Neural progenitor cell (in vitro differentiated cells): ENCODE measurements at regions not wholly inside any gene's neighbourhood (a gene's known extent, or its start where the extent isn't known, plus 50 kb on each side); places are given as distances from the start of the nearest gene placed in this dataset.
"Not testable (repeated sequence)": the region's sequence is repeated elsewhere in the genome, so short reads cannot be mapped to it uniquely, and the experiment has no call there.

Experiments used
- DNase-seq: peaks from one replicate; pipeline ENCODE4 v3.0.0-alpha.2; 2016; ENCODE audit warnings: low spot score
- H2AFZ ChIP-seq: fragments of 200-600 bp; sonication (generic); replicated peaks from 2 replicates; pipeline ENCODE4 v1.6.1; 2016; ENCODE audit warnings: antibody characterized with exemption
- H3F3A ChIP-seq: fragments of 200-600 bp; sonication (generic); 2 replicates; pipeline ENCODE4 v1.6.1; 2016; ENCODE audit warnings: antibody characterized with exemption, low read depth
- H3K27ac ChIP-seq: fragments of 200-600 bp; sonication (generic); 2 replicates; pipeline ENCODE4 v1.5.1; 2016; ENCODE audit warnings: mild to moderate bottlenecking
- H3K27me3 ChIP-seq: fragments of 200-600 bp; sonication (generic); 2 replicates; pipeline ENCODE4 v1.6.1; 2016; ENCODE audit warnings: mild to moderate bottlenecking, moderate library complexity
- H3K36me3 ChIP-seq: fragments of 200-600 bp; sonication (generic); 2 replicates; pipeline ENCODE4 v1.5.1; 2016
- H3K4me1 ChIP-seq: fragments of 200-600 bp; sonication (generic); 2 replicates; pipeline ENCODE4 v1.6.1; 2016; ENCODE audit warnings: mixed run types
- H3K4me2 ChIP-seq: fragments of 200-600 bp; sonication (generic); 2 replicates; pipeline ENCODE4 v1.6.1; 2016
- H3K4me3 ChIP-seq: fragments of 200-600 bp; sonication (generic); 2 replicates; pipeline ENCODE4 v1.5.1; 2016
- H3K79me2 ChIP-seq: fragments of 200-600 bp; sonication (generic); 2 replicates; pipeline ENCODE4 v1.6.1; 2016; ENCODE audit warnings: low read depth
- H3K9ac ChIP-seq: fragments of 200-600 bp; sonication (generic); 2 replicates; pipeline ENCODE4 v1.6.1; 2016
- H3K9me3 ChIP-seq: fragments of 200-600 bp; sonication (generic); 2 replicates; pipeline ENCODE4 v1.5.1; 2016; ENCODE audit warnings: low read depth
- H4K20me1 ChIP-seq: fragments of 200-600 bp; sonication (generic); 2 replicates; pipeline ENCODE4 v1.6.1; 2016; ENCODE audit warnings: low read depth
- H3K27ac Mint-ChIP-seq: 3 replicates; pipeline ENCODE4 v1.8.0; 2021; ENCODE audit warnings: mixed read lengths
- H3K27me3 Mint-ChIP-seq: 2 replicates; pipeline ENCODE4 v1.8.0; 2022; ENCODE audit warnings: low read depth, mild to moderate bottlenecking, inconsistent platforms, moderate library complexity, mixed read lengths; ENCODE audit not compliant: insufficient read depth
- H3K36me3 Mint-ChIP-seq: 3 replicates; pipeline ENCODE4 v1.8.0; 2021; ENCODE audit warnings: mixed read lengths
- H3K4me1 Mint-ChIP-seq: 3 replicates; pipeline ENCODE4 v1.8.0; 2021; ENCODE audit warnings: mixed read lengths
- H3K4me3 Mint-ChIP-seq: 3 replicates; pipeline ENCODE4 v1.8.0; 2021; ENCODE audit warnings: mild to moderate bottlenecking, moderate library complexity, mixed read lengths
- H3K9me3 Mint-ChIP-seq: 3 replicates; pipeline ENCODE4 v1.8.0; 2020; ENCODE audit warnings: mixed read lengths
- EZH2 ChIP-seq: fragments of 200-600 bp; sonication (generic); IDR thresholded peaks from 2 replicates; pipeline ENCODE4 v1.6.1; 2017; ENCODE audit warnings: antibody characterized with exemption, mild to moderate bottlenecking, moderate library complexity
- EZH2phosphoT487 ChIP-seq: fragments of 200-600 bp; sonication (generic); IDR thresholded peaks from 2 replicates; pipeline ENCODE4 v1.6.1; 2017; ENCODE audit warnings: antibody characterized with exemption
- TF ChIP-seq, protein P1 (sequence below): fragments of 200-600 bp; sonication (generic); IDR thresholded peaks from 2 replicates; pipeline ENCODE4 v1.5.1; 2017; ENCODE audit warnings: antibody characterized with exemption, mild to moderate bottlenecking

- no peaks in the 10 kb centered on the region for H3K9me3 Mint-ChIP-seq
- no peak for DNase-seq
- H3K4me2 ChIP-seq: no peak overlapping the region
- no peaks in the 10 kb centered on the region for H3K79me2 ChIP-seq
- H3K9me3 ChIP-seq: no peaks in the 10 kb centered on the region
- H3K36me3 Mint-ChIP-seq: no peaks in the 10 kb centered on the region
- no peaks in the 10 kb centered on the region for H3K27me3 ChIP-seq
- TF ChIP-seq EZH2: no peak
- TF ChIP-seq, protein P1, sequence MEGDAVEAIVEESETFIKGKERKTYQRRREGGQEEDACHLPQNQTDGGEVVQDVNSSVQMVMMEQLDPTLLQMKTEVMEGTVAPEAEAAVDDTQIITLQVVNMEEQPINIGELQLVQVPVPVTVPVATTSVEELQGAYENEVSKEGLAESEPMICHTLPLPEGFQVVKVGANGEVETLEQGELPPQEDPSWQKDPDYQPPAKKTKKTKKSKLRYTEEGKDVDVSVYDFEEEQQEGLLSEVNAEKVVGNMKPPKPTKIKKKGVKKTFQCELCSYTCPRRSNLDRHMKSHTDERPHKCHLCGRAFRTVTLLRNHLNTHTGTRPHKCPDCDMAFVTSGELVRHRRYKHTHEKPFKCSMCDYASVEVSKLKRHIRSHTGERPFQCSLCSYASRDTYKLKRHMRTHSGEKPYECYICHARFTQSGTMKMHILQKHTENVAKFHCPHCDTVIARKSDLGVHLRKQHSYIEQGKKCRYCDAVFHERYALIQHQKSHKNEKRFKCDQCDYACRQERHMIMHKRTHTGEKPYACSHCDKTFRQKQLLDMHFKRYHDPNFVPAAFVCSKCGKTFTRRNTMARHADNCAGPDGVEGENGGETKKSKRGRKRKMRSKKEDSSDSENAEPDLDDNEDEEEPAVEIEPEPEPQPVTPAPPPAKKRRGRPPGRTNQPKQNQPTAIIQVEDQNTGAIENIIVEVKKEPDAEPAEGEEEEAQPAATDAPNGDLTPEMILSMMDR: no peak
- no peak overlapping the region for H3K27ac ChIP-seq
- no peak overlapping the region for H3K4me3 Mint-ChIP-seq
- H3K4me1 Mint-ChIP-seq: peaks cover 12% of the 10 kb centered on the region
- no peak overlapping the region for H3K9ac ChIP-seq
- peaks cover 9% of the 10 kb centered on the region for H3K27me3 Mint-ChIP-seq
- H3K36me3 ChIP-seq: no peaks in the 10 kb centered on the region
- no peak overlapping the region for H3K27ac Mint-ChIP-seq
- no peak overlapping the region for H3K4me3 ChIP-seq
- no peak overlapping the region for H2AFZ ChIP-seq
- no peaks in the 10 kb centered on the region for H3K4me1 ChIP-seq
- H3F3A ChIP-seq: no peaks in the 10 kb centered on the region
- H4K20me1 ChIP-seq: no peaks in the 10 kb centered on the region
These were observed 72.6 kb upstream of the TRABD2B start for GRCh38 chr1:48069662-48070395.

- no peaks in the 10 kb centered on the region for H4K20me1 ChIP-seq
- Mint-ChIP-seq H3K27ac (no peak overlapping the region), H3K4me3 (no peak overlapping the region), H3K9me3 (no peaks in the 10 kb centered on the region), H3K27me3 (peaks cover 7% of the 10 kb centered on the region), H3K4me1 (peaks cover 2% of the 10 kb centered on the region), H3K36me3 (no peaks in the 10 kb centered on the region)
- no peak overlapping the region for H3K4me3 ChIP-seq
- TF ChIP-seq EZH2phosphoT487: no peak
- no peaks in the 10 kb centered on the region for H3F3A ChIP-seq
- H3K9me3 ChIP-seq: no peaks in the 10 kb centered on the region
- no peaks in the 10 kb centered on the region for H3K27me3 ChIP-seq
- H3K4me2 ChIP-seq: no peak overlapping the region
- H3K36me3 ChIP-seq: no peaks in the 10 kb centered on the region
- H3K79me2 ChIP-seq: no peaks in the 10 kb centered on the region
- no peak overlapping the region for H2AFZ ChIP-seq
- no peak for DNase-seq
- H3K4me1 ChIP-seq: no peaks in the 10 kb centered on the region
- no peak overlapping the region for H3K27ac ChIP-seq
- no peak overlapping the region for H3K9ac ChIP-seq
These were observed 71.0 kb upstream of the TRABD2B start for GRCh38 chr1:48068206-48068605.

DNA sequence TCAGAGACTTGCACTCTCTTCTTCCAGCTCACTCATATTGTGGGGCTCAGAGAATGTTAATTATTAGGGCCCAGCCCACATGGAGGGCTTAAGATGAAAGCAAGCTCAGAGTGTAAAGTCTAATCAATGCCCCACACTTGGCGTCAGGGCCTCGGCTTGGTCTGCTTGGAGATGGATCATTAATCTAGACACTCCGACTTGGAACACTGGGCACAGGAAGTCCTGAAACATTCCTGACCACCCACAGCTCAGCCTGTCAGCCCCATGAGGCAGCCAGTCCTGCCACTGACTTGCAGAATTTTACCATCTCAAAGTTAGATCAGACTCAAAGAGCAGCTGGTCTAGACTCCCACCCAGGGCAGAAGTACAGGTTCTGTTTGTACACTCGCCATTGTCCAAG, 69.8 kb upstream of the TRABD2B start:
- no peak overlapping the region for H3K27ac ChIP-seq
- H3F3A ChIP-seq: no peaks in the 10 kb centered on the region
- no peaks in the 10 kb centered on the region for H3K36me3 ChIP-seq
- H3K79me2 ChIP-seq: no peaks in the 10 kb centered on the region
- Mint-ChIP-seq H3K9me3 (no peaks in the 10 kb centered on the region), H3K4me3 (no peak overlapping the region), H3K36me3 (no peaks in the 10 kb centered on the region), H3K27me3 (peaks cover 4% of the 10 kb centered on the region), H3K4me1 (no peaks in the 10 kb centered on the region), H3K27ac (no peak overlapping the region)
- no peak for DNase-seq
- no peak overlapping the region for H2AFZ ChIP-seq
- H4K20me1 ChIP-seq: no peaks in the 10 kb centered on the region
- no peak overlapping the region for H3K9ac ChIP-seq
- H3K9me3 ChIP-seq: no peaks in the 10 kb centered on the region
- H3K4me1 ChIP-seq: no peaks in the 10 kb centered on the region
- H3K27me3 ChIP-seq: no peaks in the 10 kb centered on the region
- TF ChIP-seq EZH2: no peak
- TF ChIP-seq, protein P1: no peak
- TF ChIP-seq EZH2phosphoT487: no peak
- H3K4me2 ChIP-seq: no peak overlapping the region
- H3K4me3 ChIP-seq: no peak overlapping the region

- DNase-seq, H3K4me3 ChIP-seq, H3K4me1 Mint-ChIP-seq, H3K4me1 ChIP-seq, H3K9me3 ChIP-seq, H3K9ac ChIP-seq, H3K27me3 Mint-ChIP-seq, H3K27ac ChIP-seq, H3K4me2 ChIP-seq, H2AFZ ChIP-seq, H3K36me3 ChIP-seq, H4K20me1 ChIP-seq, H3K27me3 ChIP-seq, H3F3A ChIP-seq, H3K4me3 Mint-ChIP-seq, H3K9me3 Mint-ChIP-seq, H3K27ac Mint-ChIP-seq, H3K36me3 Mint-ChIP-seq, H3K79me2 ChIP-seq: not testable (repeated sequence)
These were observed 67.5 kb upstream of the TRABD2B start for GRCh38 chr1:48064693-48065092.
